AG09309 (cell line): ENCODE measurements at regions not wholly inside any gene's neighbourhood (a gene's known extent, or its start where the extent isn't known, plus 50 kb on each side); places are given as distances from the start of the nearest gene placed in this dataset.
A peak's percentile ranks its signal among the peaks of the same experiment; 100 is the strongest.

Source experiments
- DNase-seq: peaks from one replicate; pipeline ENCODE4 v3.0.0-alpha.2; 2010; ENCODE audit warnings: low read depth
- H3K4me3 ChIP-seq: 2 replicates; pipeline ENCODE4 v1.5.1; 2011; ENCODE audit warnings: mild to moderate bottlenecking, low read depth, low read length, moderate library complexity; ENCODE audit not compliant: control insufficient read depth
- TF ChIP-seq, protein P1 (sequence below): IDR thresholded peaks from 2 replicates; pipeline ENCODE4 v1.5.1; 2011; ENCODE audit warnings: mild to moderate bottlenecking, low read depth, low read length, inconsistent platforms; ENCODE audit not compliant: insufficient read depth, control insufficient read depth; ENCODE audit errors: missing control alignments

DNA sequence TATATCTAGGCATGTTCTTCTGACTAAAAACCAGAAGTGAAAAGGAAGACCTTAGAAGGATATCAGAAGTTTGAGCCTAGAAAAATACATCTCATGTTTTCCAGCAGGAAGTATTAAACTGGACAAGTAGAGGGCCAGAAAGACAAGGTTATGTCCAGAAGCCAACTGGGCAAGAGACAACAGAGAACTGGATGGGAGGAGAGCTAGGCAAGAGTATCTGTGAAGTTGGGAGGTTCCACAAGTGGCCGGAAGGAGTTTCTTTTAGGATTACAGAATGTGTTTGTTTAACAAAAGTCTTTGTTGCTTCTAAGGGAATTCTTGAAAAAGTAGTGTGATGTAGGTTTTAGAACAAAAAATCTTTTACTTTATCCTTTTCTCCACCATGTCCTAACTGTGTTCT, 86.4 kb downstream of the CYP26A1 start:
- no peak overlapping the region for H3K4me3 ChIP-seq
- no peak for DNase-seq
- TF ChIP-seq, protein P1, sequence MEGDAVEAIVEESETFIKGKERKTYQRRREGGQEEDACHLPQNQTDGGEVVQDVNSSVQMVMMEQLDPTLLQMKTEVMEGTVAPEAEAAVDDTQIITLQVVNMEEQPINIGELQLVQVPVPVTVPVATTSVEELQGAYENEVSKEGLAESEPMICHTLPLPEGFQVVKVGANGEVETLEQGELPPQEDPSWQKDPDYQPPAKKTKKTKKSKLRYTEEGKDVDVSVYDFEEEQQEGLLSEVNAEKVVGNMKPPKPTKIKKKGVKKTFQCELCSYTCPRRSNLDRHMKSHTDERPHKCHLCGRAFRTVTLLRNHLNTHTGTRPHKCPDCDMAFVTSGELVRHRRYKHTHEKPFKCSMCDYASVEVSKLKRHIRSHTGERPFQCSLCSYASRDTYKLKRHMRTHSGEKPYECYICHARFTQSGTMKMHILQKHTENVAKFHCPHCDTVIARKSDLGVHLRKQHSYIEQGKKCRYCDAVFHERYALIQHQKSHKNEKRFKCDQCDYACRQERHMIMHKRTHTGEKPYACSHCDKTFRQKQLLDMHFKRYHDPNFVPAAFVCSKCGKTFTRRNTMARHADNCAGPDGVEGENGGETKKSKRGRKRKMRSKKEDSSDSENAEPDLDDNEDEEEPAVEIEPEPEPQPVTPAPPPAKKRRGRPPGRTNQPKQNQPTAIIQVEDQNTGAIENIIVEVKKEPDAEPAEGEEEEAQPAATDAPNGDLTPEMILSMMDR: no peak

DNA sequence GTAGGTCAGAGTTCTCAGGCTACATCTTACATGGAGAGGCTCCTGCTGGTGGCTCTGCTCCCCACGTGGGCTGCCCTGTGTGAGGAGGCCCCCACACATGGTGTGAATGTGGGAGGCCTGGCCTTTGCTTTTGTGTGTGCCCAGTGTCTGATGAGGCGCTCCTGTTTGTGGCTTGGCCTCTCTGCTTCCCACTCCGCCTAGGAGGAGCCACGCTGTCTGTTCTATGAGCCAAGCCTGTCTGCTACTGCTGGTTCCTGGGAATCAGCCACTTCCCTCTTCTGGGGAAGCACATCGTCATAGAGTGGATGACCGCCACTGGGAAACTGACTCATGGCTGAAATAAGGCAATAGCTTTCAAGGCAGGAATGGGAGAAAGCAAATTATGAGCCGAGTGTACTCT, 87.1 kb downstream of the CYP26A1 start:
- H3K4me3 ChIP-seq: no peak overlapping the region
- DNase-seq: peak; percentile 86
- TF ChIP-seq, protein P1: no peak

DNA sequence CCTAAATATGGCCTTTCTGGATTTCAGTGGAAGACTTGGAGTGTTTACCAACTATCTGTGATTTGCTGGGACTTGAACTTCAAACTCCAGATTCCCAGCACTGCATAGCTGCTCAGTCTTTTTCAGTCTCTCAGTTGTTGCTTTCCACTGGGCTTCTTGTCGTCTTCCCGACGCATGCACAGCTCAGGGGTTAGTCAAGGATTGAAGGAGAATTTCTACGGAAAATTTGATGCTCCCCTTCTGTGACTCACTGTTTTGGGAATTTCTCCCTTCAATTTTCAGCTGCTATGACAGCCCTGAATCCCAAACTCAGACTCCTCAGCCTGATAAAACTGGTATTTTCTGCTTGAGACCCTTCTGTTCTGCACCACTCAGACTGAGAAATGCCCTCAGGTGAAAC, 91.7 kb downstream of the CYP26A1 start:
- no peak for DNase-seq
- H3K4me3 ChIP-seq: no peak overlapping the region
- TF ChIP-seq, protein P1: no peak

DNA sequence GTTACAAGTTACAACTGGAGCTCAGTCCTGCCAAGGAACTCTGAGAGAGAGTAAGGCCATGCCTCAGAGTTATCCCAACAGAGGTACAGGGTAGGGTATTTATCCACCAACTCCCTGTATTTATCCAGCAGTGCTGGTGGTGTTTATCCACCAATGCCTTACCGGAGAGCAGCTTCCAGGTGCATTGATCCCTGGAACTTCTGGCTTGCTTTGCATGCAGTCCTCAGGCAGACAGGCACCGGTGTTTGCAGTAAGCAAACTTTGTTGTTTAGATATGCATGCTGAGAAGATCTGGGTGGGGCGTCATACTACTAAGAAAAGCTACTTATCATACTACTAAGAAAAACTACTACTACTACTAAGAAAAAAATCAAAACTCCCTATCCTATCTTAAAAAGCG, 92.4 kb downstream of the CYP26A1 start:
- H3K4me3 ChIP-seq: no peak overlapping the region
- no peak for DNase-seq
- TF ChIP-seq, protein P1: no peak

DNA sequence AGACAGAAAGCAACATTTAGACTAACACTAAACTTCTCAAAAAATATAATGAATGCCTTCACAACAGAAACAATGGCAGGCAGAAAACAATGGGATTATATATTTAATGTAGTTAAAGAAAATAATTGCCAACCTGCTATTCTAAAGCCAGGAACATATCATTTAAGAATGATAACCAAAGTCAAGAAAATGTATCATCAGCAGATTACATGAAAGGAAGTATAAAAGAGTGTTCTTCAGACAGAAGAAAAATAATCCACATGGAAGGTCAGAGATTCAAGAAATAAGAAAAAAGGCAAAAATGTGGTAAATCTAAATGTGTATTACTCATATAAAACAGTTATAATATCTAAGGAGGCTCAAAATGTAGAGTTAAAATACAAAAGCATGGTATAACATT, 98.1 kb downstream of the CYP26A1 start:
- no peak for DNase-seq
- TF ChIP-seq, protein P1: no peak

DNA sequence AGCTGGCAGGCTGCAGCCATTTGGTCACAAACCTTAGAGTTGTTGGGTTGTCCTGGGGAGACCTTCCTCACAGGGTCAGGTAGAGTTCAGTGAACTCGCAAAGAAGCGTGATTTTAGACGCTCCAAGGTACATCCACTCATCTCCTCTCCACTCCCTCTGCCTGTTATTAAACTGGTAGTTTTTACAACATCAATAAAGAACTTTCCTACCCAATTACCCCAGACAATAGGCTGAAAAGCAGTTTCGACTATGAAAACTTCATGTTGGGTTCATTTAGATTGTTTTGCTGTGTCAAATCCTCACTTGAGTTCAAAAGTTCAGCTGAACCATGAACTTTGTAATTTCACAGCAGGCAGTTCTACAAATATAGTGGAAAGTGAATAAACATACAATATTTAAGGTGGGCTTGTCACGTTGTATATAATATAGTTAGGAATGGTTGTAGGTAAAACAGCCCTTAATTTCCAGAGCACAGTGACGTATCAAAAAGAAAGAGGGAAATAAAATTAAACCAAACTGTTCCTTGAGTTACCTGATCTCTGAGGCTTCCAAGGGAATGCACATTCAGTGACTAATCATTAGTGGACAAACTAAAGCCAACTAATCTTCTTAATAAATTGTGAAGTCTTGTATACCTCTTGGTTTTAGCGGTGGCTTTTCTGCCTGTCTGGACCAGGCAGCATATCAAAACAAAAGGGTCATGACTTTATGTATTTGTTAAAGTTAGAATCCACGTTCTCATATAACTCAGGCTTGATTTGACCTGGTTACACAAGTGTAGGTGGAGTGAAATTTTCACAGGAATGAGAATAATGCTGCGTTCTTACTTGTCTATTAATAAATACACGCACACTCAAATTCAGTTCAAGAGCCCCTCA, 100.5 kb downstream of the CYP26A1 start:
- TF ChIP-seq, protein P1: no peak
- no peak overlapping the region for H3K4me3 ChIP-seq
- DNase-seq: no peak

More for the DNA sequence above, 98.1 kb downstream of the CYP26A1 start:
- no peak overlapping the region for H3K4me3 ChIP-seq

DNA sequence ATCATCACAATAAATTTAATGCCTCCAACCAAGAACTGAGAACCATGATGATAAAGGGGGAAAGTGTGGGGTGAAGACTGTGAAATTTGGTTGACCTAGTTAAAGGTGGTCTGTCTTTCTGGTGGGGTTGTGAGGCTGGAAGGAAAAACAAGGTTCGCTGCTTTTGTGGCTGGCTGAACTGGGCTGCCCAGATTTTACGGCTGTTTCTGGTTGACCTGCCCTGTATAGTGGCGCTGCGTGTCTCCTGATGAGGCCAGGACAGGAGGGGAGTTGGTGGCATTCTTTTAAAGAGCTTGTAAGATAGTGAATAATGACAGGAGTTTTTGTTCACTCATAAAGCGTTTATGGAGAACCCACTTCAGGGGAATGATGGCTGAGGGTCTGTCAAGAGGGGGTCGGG, 101.8 kb downstream of the CYP26A1 start:
- TF ChIP-seq, protein P1: no peak
- no peak overlapping the region for H3K4me3 ChIP-seq
- DNase-seq: no peak
